ENCODE measurements at regions not wholly inside any gene's neighbourhood (a gene's known extent, or its start where the extent isn't known, plus 50 kb on each side); places are given as distances from the start of the nearest gene placed in this dataset.

GRCh38 chr22:49431551-49431950 is 396.1 kb downstream of the BRD1 start:
- in situ Hi-C loops (cut with HindIII; ENCODE audit: low sequenced_read_pairs), result no loop called here

GRCh38 chr22:49429066-49429465 is 398.6 kb downstream of the BRD1 start:
- in situ Hi-C loops (cut with HindIII; ENCODE audit: low sequenced_read_pairs), result no loop called here

- in situ Hi-C loops (cut with HindIII; ENCODE audit: low sequenced_read_pairs), result no loop called here
Measured at GRCh38 chr22:49427941-49428340, 399.7 kb downstream of the BRD1 start.

GRCh38 chr22:49427341-49427740 is 400.3 kb downstream of the BRD1 start:
- in situ Hi-C loops (cut with HindIII; ENCODE audit: low sequenced_read_pairs), result no loop called here

- in situ Hi-C loops (cut with HindIII; ENCODE audit: low sequenced_read_pairs), result no loop called here
Measured at GRCh38 chr22:49426618-49427266, 400.9 kb downstream of the BRD1 start.

GRCh38 chr22:49426098-49426497 is 401.6 kb downstream of the BRD1 start:
- in situ Hi-C loops (cut with HindIII; ENCODE audit: low sequenced_read_pairs), result no loop called here

GRCh38 chr22:49425356-49425755 is 402.3 kb downstream of the BRD1 start:
- in situ Hi-C loops (cut with HindIII; ENCODE audit: low sequenced_read_pairs), result no loop called here

GRCh38 chr22:49424893-49425270 is 402.8 kb downstream of the BRD1 start:
- in situ Hi-C loops (cut with HindIII; ENCODE audit: low sequenced_read_pairs), result no loop called here

- in situ Hi-C loops (cut with HindIII; ENCODE audit: low sequenced_read_pairs), result no loop called here
Measured at GRCh38 chr22:49423125-49423650, 404.5 kb downstream of the BRD1 start.

GRCh38 chr22:49422701-49423100 is 405.0 kb downstream of the BRD1 start:
- in situ Hi-C loops (cut with HindIII; ENCODE audit: low sequenced_read_pairs), result no loop called here

- in situ Hi-C loops (cut with HindIII; ENCODE audit: low sequenced_read_pairs), result no loop called here
Measured at GRCh38 chr22:49420651-49421050, 407.0 kb downstream of the BRD1 start.

- in situ Hi-C loops (cut with HindIII; ENCODE audit: low sequenced_read_pairs), result no loop called here
Measured at GRCh38 chr22:49419661-49420060, 408.0 kb downstream of the BRD1 start.

- in situ Hi-C loops (cut with HindIII; ENCODE audit: low sequenced_read_pairs), result no loop called here
Measured at GRCh38 chr22:49418943-49419342, 408.7 kb downstream of the BRD1 start.

- in situ Hi-C loops (cut with HindIII; ENCODE audit: low sequenced_read_pairs), result no loop called here
Measured at GRCh38 chr22:49418341-49418894, 409.3 kb downstream of the BRD1 start.

- in situ Hi-C loops (cut with HindIII; ENCODE audit: low sequenced_read_pairs), result no loop called here
Measured at GRCh38 chr22:49417833-49418232, 409.8 kb downstream of the BRD1 start.

GRCh38 chr22:49417326-49417725 is 410.3 kb downstream of the BRD1 start:
- in situ Hi-C loops (cut with HindIII; ENCODE audit: low sequenced_read_pairs), result no loop called here

- in situ Hi-C loops (cut with HindIII; ENCODE audit: low sequenced_read_pairs), result no loop called here
Measured at GRCh38 chr22:49415151-49415951, 412.3 kb downstream of the BRD1 start.

GRCh38 chr22:49413551-49413950 is 414.1 kb downstream of the BRD1 start:
- in situ Hi-C loops (cut with HindIII; ENCODE audit: low sequenced_read_pairs), result no loop called here

GRCh38 chr22:49413146-49413545 is 414.5 kb downstream of the BRD1 start:
- in situ Hi-C loops (cut with HindIII; ENCODE audit: low sequenced_read_pairs), result no loop called here

- in situ Hi-C loops (cut with HindIII; ENCODE audit: low sequenced_read_pairs), result no loop called here
Measured at GRCh38 chr22:49412236-49412635, 415.4 kb downstream of the BRD1 start.

- in situ Hi-C loops (cut with HindIII; ENCODE audit: low sequenced_read_pairs), result no loop called here
Measured at GRCh38 chr22:49411236-49411635, 416.4 kb downstream of the BRD1 start.

Data from DLD1 (cell line).